H1 (cell line): ENCODE measurements at regions not wholly inside any gene's neighbourhood (a gene's known extent, or its start where the extent isn't known, plus 50 kb on each side); places are given as distances from the start of the nearest gene placed in this dataset.

Source experiments
- CTCF ChIA-PET: fragments of 300-600 bp; sonication (Branson Sonifier 250); formaldehyde crosslinking; loops from one replicate; lab custom pipeline; 2021; ENCODE audit not compliant: partially characterized antibody; lab: Charles Lee
- POLR2A ChIA-PET: fragments of 300-600 bp; sonication (Branson Sonifier 250); formaldehyde crosslinking; loops from one replicate; lab custom pipeline; 2021; ENCODE audit warnings: inconsistent platforms; ENCODE audit not compliant: partially characterized antibody; lab: Charles Lee
- DNase-seq, 2 experiments: peaks; one replicate each; pipeline versions ENCODE4 v3.0.0 to v3.0.0-alpha.2; 2010 to 2022; ENCODE audit warnings: low spot score in 2 of 2, low read depth in 1 of 2, mixed read lengths in 1 of 2
- FAIRE-seq: peaks from 2 replicates; lab custom pipeline; 2011; peaks lifted over from hg19 to GRCh38; lab: Jason Lieb, UNC
- H2AFZ ChIP-seq: 2 replicates; pipeline ENCODE4 v1.8.1; 2012; ENCODE audit warnings: low read length, inconsistent platforms
- H2AK5ac ChIP-seq: 2 replicates; pipeline ENCODE4 v1.6.1; 2013; ENCODE audit warnings: low read depth, low read length
- H2BK120ac ChIP-seq: replicated peaks from 2 replicates; pipeline ENCODE3; 2013; ENCODE audit warnings: low read depth, low read length, inconsistent platforms
- H2BK12ac ChIP-seq: 2 replicates; pipeline ENCODE4 v1.6.1; 2013; ENCODE audit warnings: low read depth, low read length
- H2BK15ac ChIP-seq: 2 replicates; pipeline ENCODE4 v1.6.1; 2013; ENCODE audit warnings: low read length
- H2BK20ac ChIP-seq: 2 replicates; pipeline ENCODE4 v1.6.1; 2013; ENCODE audit warnings: low read length
- H2BK5ac ChIP-seq: 2 replicates; pipeline ENCODE4 v1.6.1; 2013; ENCODE audit warnings: low read depth, low read length
- H3K14ac ChIP-seq: 2 replicates; pipeline ENCODE4 v1.6.1; 2013; ENCODE audit warnings: inconsistent platforms; ENCODE audit not compliant: insufficient read length
- H3K18ac ChIP-seq: 2 replicates; pipeline ENCODE4 v1.6.1; 2013; ENCODE audit warnings: low read length; ENCODE audit errors: extremely low read depth
- H3K23ac ChIP-seq: 2 replicates; pipeline ENCODE4 v1.6.1; 2013; ENCODE audit warnings: inconsistent platforms; ENCODE audit not compliant: insufficient read length
- H3K23me2 ChIP-seq: 2 replicates; pipeline ENCODE4 v1.6.1; 2013; ENCODE audit warnings: low read depth, low read length
- H3K27ac ChIP-seq: 2 replicates; pipeline ENCODE4 v1.6.1; 2011; ENCODE audit warnings: low read depth, low read length, inconsistent platforms
- H3K27me3 ChIP-seq, 4 experiments: replicated peaks in 1 of 4; 1 replicate in 1 of 4; 2 replicates in 3 of 4; pipeline versions ENCODE4 v1.6.1 to v1.8.1; 2011 to 2013; ENCODE audit warnings: low read length in 3 of 4, mild to moderate bottlenecking in 3 of 4, inconsistent platforms in 2 of 4, mixed read lengths in 2 of 4, moderate library complexity in 1 of 4; ENCODE audit not compliant: control insufficient read depth in 3 of 4, insufficient read depth in 3 of 4; ENCODE audit errors: extremely low read depth in 1 of 4
- H3K36me3 ChIP-seq, 4 experiments: 2 replicates each; pipeline versions ENCODE4 v1.6.1 to v1.8.1; 2011 to 2013; ENCODE audit warnings: mild to moderate bottlenecking in 4 of 4, low read length in 3 of 4, moderate library complexity in 2 of 4, control low read depth in 1 of 4, inconsistent platforms in 1 of 4; ENCODE audit not compliant: insufficient read depth in 4 of 4, control insufficient read depth in 2 of 4
- H3K4ac ChIP-seq: replicated peaks from 2 replicates; pipeline ENCODE3; 2013; ENCODE audit warnings: low read length, low read depth, mixed read lengths, inconsistent platforms; ENCODE audit not compliant: insufficient read length
- H3K4me1 ChIP-seq, 4 experiments: replicated peaks in 1 of 4; 1 replicate in 1 of 4; 2 replicates in 3 of 4; pipeline versions ENCODE4 v1.6.1 to v1.8.1; 2011 to 2013; ENCODE audit warnings: low read length in 3 of 4, inconsistent platforms in 2 of 4, mixed read lengths in 1 of 4; ENCODE audit not compliant: insufficient read depth in 4 of 4, control insufficient read depth in 3 of 4
- H3K4me2 ChIP-seq, 2 experiments: 2 replicates each; pipeline versions ENCODE4 v1.6.1 to v1.8.1; 2011 to 2013; ENCODE audit warnings: low read depth in 2 of 2, low read length in 2 of 2, control low read depth in 1 of 2, inconsistent platforms in 1 of 2, mild to moderate bottlenecking in 1 of 2; ENCODE audit not compliant: insufficient read depth in 1 of 2
- H3K4me3 ChIP-seq, 4 experiments: fragments of 200-600, 300-600 bp in 1 of 4; sonication (generic), shearing (Covaris generic), sonication (Bioruptor Twin) in 1 of 4; 2 replicates each; pipeline versions ENCODE4 v1.5.1 to v1.8.1; 2011 to 2016; ENCODE audit warnings: low read length in 4 of 4, low read depth in 3 of 4, control low read depth in 2 of 4, inconsistent platforms in 2 of 4, mild to moderate bottlenecking in 2 of 4, mixed read lengths in 1 of 4, moderate library complexity in 1 of 4; ENCODE audit not compliant: insufficient read depth in 2 of 4; ENCODE audit errors: extremely low read depth in 1 of 4
- H3K56ac ChIP-seq: replicated peaks from 2 replicates; pipeline ENCODE3; 2013; ENCODE audit warnings: low read depth, mild to moderate bottlenecking, mixed read lengths, low read length, inconsistent platforms; ENCODE audit not compliant: insufficient read length
- H3K79me1 ChIP-seq: 2 replicates; pipeline ENCODE4 v1.6.1; 2013; ENCODE audit warnings: low read depth, low read length, control low read depth
- H3K79me2 ChIP-seq, 2 experiments: 2 replicates each; pipeline versions ENCODE4 v1.6.1 to v1.8.1; 2012 to 2013; ENCODE audit warnings: low read length in 2 of 2, mild to moderate bottlenecking in 2 of 2, inconsistent platforms in 1 of 2; ENCODE audit not compliant: insufficient read depth in 2 of 2, control insufficient read depth in 1 of 2
- H3K9ac ChIP-seq, 4 experiments: replicated peaks in 1 of 4; 1 replicate in 1 of 4; 2 replicates in 3 of 4; pipeline versions ENCODE4 v1.6.1 to v1.8.1; 2011 to 2013; ENCODE audit warnings: low read depth in 3 of 4, low read length in 3 of 4, control low read depth in 2 of 4, mild to moderate bottlenecking in 2 of 4, moderate library complexity in 2 of 4, inconsistent platforms in 1 of 4; ENCODE audit errors: extremely low read depth in 1 of 4
- H3K9me3 ChIP-seq, 2 experiments: 2 replicates each; pipeline versions ENCODE4 v1.6.1 to v1.8.1; 2012 to 2013; ENCODE audit warnings: mild to moderate bottlenecking in 2 of 2, moderate library complexity in 2 of 2, control low read depth in 1 of 2, inconsistent platforms in 1 of 2, low read depth in 1 of 2, low read length in 1 of 2, mixed read lengths in 1 of 2; ENCODE audit not compliant: insufficient read depth in 2 of 2
- H4K20me1 ChIP-seq, 2 experiments: replicated peaks in 1 of 2; 2 replicates each; pipeline versions ENCODE3 to v1.8.1; 2011 to 2013; ENCODE audit warnings: inconsistent platforms in 2 of 2, low read length in 2 of 2, mild to moderate bottlenecking in 1 of 2; ENCODE audit not compliant: insufficient read depth in 2 of 2, control insufficient read depth in 1 of 2
- H4K5ac ChIP-seq: 2 replicates; pipeline ENCODE4 v1.6.1; 2013; ENCODE audit warnings: low read length, low read depth, mixed read lengths, inconsistent platforms; ENCODE audit not compliant: insufficient read length
- H4K8ac ChIP-seq: 2 replicates; pipeline ENCODE4 v1.8.0; 2013; ENCODE audit warnings: mild to moderate bottlenecking, moderate library complexity, low read length, inconsistent platforms; ENCODE audit not compliant: insufficient read depth; ENCODE audit errors: extremely low read depth
- H4K91ac ChIP-seq: replicated peaks from 2 replicates; pipeline ENCODE3; 2013; ENCODE audit warnings: low read length, mixed read lengths, inconsistent platforms; ENCODE audit not compliant: insufficient read length
- BRCA1 ChIP-seq: IDR thresholded peaks from 2 replicates; pipeline ENCODE4 v1.6.1; 2012; ENCODE audit warnings: low read depth, low read length, improper control_type of control experiment
- CHD2 ChIP-seq: IDR thresholded peaks from 2 replicates; pipeline ENCODE4 v1.6.1; 2012; ENCODE audit warnings: low read length, improper control_type of control experiment
- FOSL1 ChIP-seq: IDR thresholded peaks from 2 replicates; pipeline ENCODE4 v1.6.1; 2011; ENCODE audit warnings: mild to moderate bottlenecking, low read depth, low read length, moderate library complexity; ENCODE audit not compliant: insufficient read depth
- HDAC2 ChIP-seq, 2 experiments: fragments of 300-600 bp in 1 of 2; sonication (generic) in 1 of 2; IDR thresholded peaks; 2 replicates each; pipeline ENCODE4 v1.6.1; 2011 to 2012; ENCODE audit warnings: low read depth in 2 of 2, low read length in 2 of 2, mild to moderate bottlenecking in 2 of 2, moderate library complexity in 2 of 2, borderline replicate concordance in 1 of 2, inconsistent platforms in 1 of 2
- RBBP5 ChIP-seq: IDR thresholded peaks from 2 replicates; pipeline ENCODE4 v1.7.1; 2012; ENCODE audit warnings: low read depth, mild to moderate bottlenecking, inconsistent platforms, low read length, moderate library complexity, borderline replicate concordance
- RFX5 ChIP-seq: IDR thresholded peaks from 2 replicates; pipeline ENCODE4 v1.6.1; 2011; ENCODE audit warnings: low read depth, low read length, improper control_type of control experiment, borderline replicate concordance
- RNF2 ChIP-seq: fragments of 200-900, 300-1000 bp; sonication (generic); IDR thresholded peaks from 2 replicates; pipeline ENCODE4 v1.7.1; 2016; ENCODE audit warnings: borderline replicate concordance, low read depth, mild to moderate bottlenecking, antibody characterized with exemption, low read length; ENCODE audit not compliant: poor library complexity, severe bottlenecking; ENCODE audit errors: missing control alignments
- SAP30 ChIP-seq: fragments of 300-600 bp; sonication (generic); IDR thresholded peaks from 2 replicates; pipeline ENCODE4 v1.7.1; 2012; ENCODE audit warnings: low read length, moderate library complexity, mild to moderate bottlenecking, inconsistent platforms; ENCODE audit not compliant: insufficient read depth, insufficient replicate concordance
- SP2 ChIP-seq: IDR thresholded peaks from 2 replicates; pipeline ENCODE4 v1.6.1; 2012; ENCODE audit warnings: mild to moderate bottlenecking, low read length, inconsistent platforms
- TCF12 ChIP-seq: IDR thresholded peaks from 2 replicates; pipeline ENCODE4 v1.6.1; 2011; ENCODE audit warnings: low read depth, mild to moderate bottlenecking, low read length
- WGBS, 2 experiments: shearing (Covaris generic) in 1 of 2; methylation state at CpG; one replicate each; pipeline versions ENCODE4 v1.1.6 to v1.1.7; 2013 to 2015; ENCODE audit warnings: low lambda C conversion rate in 2 of 2, mixed read lengths in 2 of 2, inconsistent platforms in 1 of 2, low coverage in 1 of 2, missing lambda C conversion rate in 1 of 2; ENCODE audit not compliant: insufficient replicate concordance in 2 of 2, insufficient coverage in 1 of 2, insufficient read length in 1 of 2; ENCODE audit errors: extremely low coverage in 1 of 2, missing lambda C conversion rate in 1 of 2; 5-methylcytosine and 5-hydroxymethylcytosine counted together
- TF ChIP-seq, protein P1 (sequence below), 3 experiments: IDR thresholded peaks; 1 replicate in 2 of 3; 2 replicates in 1 of 3; pipeline versions ENCODE4 v1.5.1 to v1.6.1; 2011; ENCODE audit warnings: low read length in 3 of 3, mild to moderate bottlenecking in 3 of 3, inconsistent platforms in 2 of 3, low read depth in 1 of 3, moderate library complexity in 1 of 3; ENCODE audit not compliant: insufficient read depth in 1 of 3; ENCODE audit errors: control extremely low read depth in 1 of 3

GRCh38 chr16:9206156-9206555, 114.7 kb downstream of the HAPSTR1 start:
- Histone ChIP-seq H3K9ac (no peak overlapping the region), H2BK5ac (no peak overlapping the region), H2BK120ac (no peak overlapping the region), H2BK15ac (no peak overlapping the region), H3K56ac (no peak overlapping the region), H3K23ac (no peak overlapping the region), H3K36me3 (no peaks in the 10 kb centered on the region), H4K5ac (no peak overlapping the region), H3K79me2 (no peaks in the 10 kb centered on the region), H4K8ac (no peak overlapping the region), H4K91ac (no peak overlapping the region), H3K23me2 (no peaks in the 10 kb centered on the region), H3K4me1 (peaks cover 0 to 4% (median 0%) of the 10 kb centered on the region in 4 experiments; a peak in 1 of 7 replicates), H3K79me1 (no peaks in the 10 kb centered on the region), H3K4me2 (no peak overlapping the region), H2BK20ac (no peak overlapping the region), H3K4ac (no peak overlapping the region), H3K14ac (no peak overlapping the region), H3K9me3 (no peaks in the 10 kb centered on the region), H2AK5ac (no peak overlapping the region), H4K20me1 (no peaks in the 10 kb centered on the region), H3K27me3 (no peaks in the 10 kb centered on the region), H2BK12ac (no peak overlapping the region), H2AFZ (no peak overlapping the region), H3K27ac (no peak overlapping the region), H3K18ac (no peak overlapping the region), H3K4me3 (no peak overlapping the region)
- no peak for DNase-seq
- 90% methylated on average over 3 of the region's 3 CpGs; no CpG with 5 or more reads in 1 of the 2 experiments for WGBS, 2 experiments
- ChIA-PET CTCF (no interaction called here), POLR2A (no interaction called here)
- no peak for FAIRE-seq
- TF ChIP-seq SP2 (no peak), FOSL1 (no peak), TCF12 (no peak), RFX5 (no peak), BRCA1 (no peak), CHD2 (no peak), RNF2 (no peak), SAP30 (no peak), RBBP5 (no peak), HDAC2 (IDR thresholded peaks at IDR 0.05; ENCODE audit: borderline replicate concordance in 1 of 2, low read depth in 2 of 2, low read length in 2 of 2) (no peak)
- TF ChIP-seq, protein P1, sequence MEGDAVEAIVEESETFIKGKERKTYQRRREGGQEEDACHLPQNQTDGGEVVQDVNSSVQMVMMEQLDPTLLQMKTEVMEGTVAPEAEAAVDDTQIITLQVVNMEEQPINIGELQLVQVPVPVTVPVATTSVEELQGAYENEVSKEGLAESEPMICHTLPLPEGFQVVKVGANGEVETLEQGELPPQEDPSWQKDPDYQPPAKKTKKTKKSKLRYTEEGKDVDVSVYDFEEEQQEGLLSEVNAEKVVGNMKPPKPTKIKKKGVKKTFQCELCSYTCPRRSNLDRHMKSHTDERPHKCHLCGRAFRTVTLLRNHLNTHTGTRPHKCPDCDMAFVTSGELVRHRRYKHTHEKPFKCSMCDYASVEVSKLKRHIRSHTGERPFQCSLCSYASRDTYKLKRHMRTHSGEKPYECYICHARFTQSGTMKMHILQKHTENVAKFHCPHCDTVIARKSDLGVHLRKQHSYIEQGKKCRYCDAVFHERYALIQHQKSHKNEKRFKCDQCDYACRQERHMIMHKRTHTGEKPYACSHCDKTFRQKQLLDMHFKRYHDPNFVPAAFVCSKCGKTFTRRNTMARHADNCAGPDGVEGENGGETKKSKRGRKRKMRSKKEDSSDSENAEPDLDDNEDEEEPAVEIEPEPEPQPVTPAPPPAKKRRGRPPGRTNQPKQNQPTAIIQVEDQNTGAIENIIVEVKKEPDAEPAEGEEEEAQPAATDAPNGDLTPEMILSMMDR (IDR thresholded peaks at IDR 0.05; ENCODE audit: control extremely low read depth in 1 of 3, insufficient read depth in 1 of 3, low read depth in 1 of 3, low read length in 3 of 3) = no peak
